ENCODE measurements at regions not wholly inside any gene's neighbourhood (a gene's known extent, or its start where the extent isn't known, plus 50 kb on each side); places are given as distances from the start of the nearest gene placed in this dataset.

GRCh38 chr10:123462246-123462645, 203.9 kb upstream of the GPR26 start:
- TF ChIP-seq POLR2A (IDR thresholded peaks at IDR 0.05; ENCODE audit: control extremely low read depth in 1 of 2, low read depth in 2 of 2, low read length in 2 of 2): no peak
- no peak for TF ChIP-seq RAD21 (IDR thresholded peaks at IDR 0.05 in 1 of 2, conservative IDR thresholded peaks at IDR 0.05 in 1 of 2; ENCODE audit: low read depth in 2 of 2, low read length in 2 of 2)
- TF ChIP-seq CTCF (IDR thresholded peaks at IDR 0.05; ENCODE audit: control extremely low read depth in 1 of 3, insufficient read depth in 1 of 3, low read depth in 1 of 3, low read length in 3 of 3): no peak

Measured in H1 (cell line).